ENCODE measurements at regions not wholly inside any gene's neighbourhood (a gene's known extent, or its start where the extent isn't known, plus 50 kb on each side); places are given as distances from the start of the nearest gene placed in this dataset.

- TF ChIP-seq, protein P1, sequence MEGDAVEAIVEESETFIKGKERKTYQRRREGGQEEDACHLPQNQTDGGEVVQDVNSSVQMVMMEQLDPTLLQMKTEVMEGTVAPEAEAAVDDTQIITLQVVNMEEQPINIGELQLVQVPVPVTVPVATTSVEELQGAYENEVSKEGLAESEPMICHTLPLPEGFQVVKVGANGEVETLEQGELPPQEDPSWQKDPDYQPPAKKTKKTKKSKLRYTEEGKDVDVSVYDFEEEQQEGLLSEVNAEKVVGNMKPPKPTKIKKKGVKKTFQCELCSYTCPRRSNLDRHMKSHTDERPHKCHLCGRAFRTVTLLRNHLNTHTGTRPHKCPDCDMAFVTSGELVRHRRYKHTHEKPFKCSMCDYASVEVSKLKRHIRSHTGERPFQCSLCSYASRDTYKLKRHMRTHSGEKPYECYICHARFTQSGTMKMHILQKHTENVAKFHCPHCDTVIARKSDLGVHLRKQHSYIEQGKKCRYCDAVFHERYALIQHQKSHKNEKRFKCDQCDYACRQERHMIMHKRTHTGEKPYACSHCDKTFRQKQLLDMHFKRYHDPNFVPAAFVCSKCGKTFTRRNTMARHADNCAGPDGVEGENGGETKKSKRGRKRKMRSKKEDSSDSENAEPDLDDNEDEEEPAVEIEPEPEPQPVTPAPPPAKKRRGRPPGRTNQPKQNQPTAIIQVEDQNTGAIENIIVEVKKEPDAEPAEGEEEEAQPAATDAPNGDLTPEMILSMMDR (IDR thresholded peaks at IDR 0.05) = no peak
- Histone ChIP-seq H3K4me3 (ENCODE audit: low read depth, low read length) (no peak overlapping the region), H3K4me2 (ENCODE audit: low read length) (no peak overlapping the region), H3K36me3 (ENCODE audit: control insufficient read depth, insufficient read depth, low read length) (no peaks in the 10 kb centered on the region), H3K4me1 (no peaks in the 10 kb centered on the region), H3K9me3 (ENCODE audit: control insufficient read depth, low read length) (no peaks in the 10 kb centered on the region), H3K27me3 (ENCODE audit: control insufficient read depth, insufficient read depth, low read length) (no peaks in the 10 kb centered on the region), H2AFZ (no peak overlapping the region), H3K79me2 (no peaks in the 10 kb centered on the region), H3K27ac (no peak overlapping the region), H3K9ac (no peak overlapping the region)
Observed at GRCh38 chr6:167759206-167759605, 67.5 kb upstream of the AFDN start.

GRCh38 chr6:167759912-167760311, 66.8 kb upstream of the AFDN start:
- Histone ChIP-seq H3K9ac (no peak overlapping the region), H3K27me3 (ENCODE audit: control insufficient read depth, insufficient read depth, low read length) (no peaks in the 10 kb centered on the region), H3K4me2 (ENCODE audit: low read length) (no peak overlapping the region), H2AFZ (no peak overlapping the region), H3K27ac (no peak overlapping the region), H3K79me2 (no peaks in the 10 kb centered on the region), H3K4me1 (no peaks in the 10 kb centered on the region), H3K4me3 (ENCODE audit: low read depth, low read length) (no peak overlapping the region), H3K9me3 (ENCODE audit: control insufficient read depth, low read length) (no peaks in the 10 kb centered on the region), H3K36me3 (ENCODE audit: control insufficient read depth, insufficient read depth, low read length) (no peaks in the 10 kb centered on the region)
- TF ChIP-seq, protein P1 (IDR thresholded peaks at IDR 0.05) = no peak

DNA sequence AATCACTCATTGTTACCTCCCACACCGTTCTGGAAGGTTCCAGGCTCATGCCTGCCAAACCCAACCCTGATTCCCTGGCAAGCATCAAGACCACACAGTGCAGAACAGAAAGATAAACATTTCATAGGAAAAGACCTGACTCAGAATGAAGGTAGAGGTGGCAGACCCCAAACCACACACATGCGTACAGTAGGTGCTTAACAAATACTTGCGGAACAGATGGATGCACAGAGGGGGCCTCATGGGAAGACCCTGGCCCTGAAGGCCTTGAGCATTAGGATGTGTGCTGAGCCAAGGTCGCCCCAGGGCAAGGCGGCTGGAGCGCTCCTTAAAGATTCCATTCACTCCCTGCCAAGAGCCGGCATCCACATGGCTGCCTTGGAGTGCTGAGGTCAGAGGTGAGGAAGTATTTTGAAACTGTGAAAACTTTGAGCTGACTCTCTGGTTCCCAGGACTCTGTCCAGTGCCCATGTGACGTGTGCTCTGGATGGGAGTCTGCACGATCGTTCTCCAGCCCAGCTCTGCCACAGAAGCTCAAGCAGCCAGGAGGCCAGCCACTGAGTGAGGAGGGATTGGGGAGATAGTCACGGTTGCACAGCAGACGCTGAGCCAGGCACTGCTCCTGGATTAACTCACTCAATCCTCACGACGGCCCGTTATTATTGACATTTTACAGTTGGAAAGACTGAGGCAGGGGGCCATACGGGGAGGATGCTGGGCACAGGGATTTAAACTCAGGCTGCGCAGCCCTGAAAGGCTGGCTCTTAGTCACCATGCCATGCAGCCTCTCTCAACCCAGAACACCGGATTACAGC, 65.5 kb upstream of the AFDN start:
- H2AFZ ChIP-seq = no peak overlapping the region
- no peaks in the 10 kb centered on the region for H3K9me3 ChIP-seq (ENCODE audit: control insufficient read depth, low read length)
- H3K4me3 ChIP-seq (ENCODE audit: low read depth, low read length) = no peak overlapping the region
- H3K9ac ChIP-seq = no peak overlapping the region
- no peaks in the 10 kb centered on the region for H3K4me1 ChIP-seq
- H3K27ac ChIP-seq = no peak overlapping the region
- H3K36me3 ChIP-seq (ENCODE audit: control insufficient read depth, insufficient read depth, low read length) = no peaks in the 10 kb centered on the region
- TF ChIP-seq, protein P1 (IDR thresholded peaks at IDR 0.05) = no peak
- H3K79me2 ChIP-seq = no peaks in the 10 kb centered on the region
- no peaks in the 10 kb centered on the region for H3K27me3 ChIP-seq (ENCODE audit: control insufficient read depth, insufficient read depth, low read length)
- H3K4me2 ChIP-seq (ENCODE audit: low read length) = no peak overlapping the region

- H2AFZ ChIP-seq = no peak overlapping the region
- H3K9me3 ChIP-seq (ENCODE audit: control insufficient read depth, low read length) = no peaks in the 10 kb centered on the region
- H3K4me3 ChIP-seq (ENCODE audit: low read depth, low read length) = no peak overlapping the region
- no peak overlapping the region for H3K27ac ChIP-seq
- H3K4me2 ChIP-seq (ENCODE audit: low read length) = no peak overlapping the region
- no peaks in the 10 kb centered on the region for H3K27me3 ChIP-seq (ENCODE audit: control insufficient read depth, insufficient read depth, low read length)
- no peak overlapping the region for H3K9ac ChIP-seq
- H3K36me3 ChIP-seq (ENCODE audit: control insufficient read depth, insufficient read depth, low read length) = no peaks in the 10 kb centered on the region
- TF ChIP-seq, protein P1 (IDR thresholded peaks at IDR 0.05) = no peak
- no peaks in the 10 kb centered on the region for H3K4me1 ChIP-seq
- no peaks in the 10 kb centered on the region for H3K79me2 ChIP-seq
Observed at GRCh38 chr6:167761794-167762258, 64.9 kb upstream of the AFDN start.
